MM.1S (cell line): ENCODE measurements at regions not wholly inside any gene's neighbourhood (a gene's known extent, or its start where the extent isn't known, plus 50 kb on each side); places are given as distances from the start of the nearest gene placed in this dataset.

ENCODE experiments used
- DNase-seq: peaks from one replicate; pipeline ENCODE4 v3.0.0-alpha.2; 2015
- H2AFZ ChIP-seq: fragments of 300-600 bp; sonication (generic); 2 replicates; pipeline ENCODE4 v1.6.0; 2016; ENCODE audit warnings: antibody characterized with exemption, low read length
- H3F3A ChIP-seq: fragments of 300-600 bp; sonication (generic); 2 replicates; pipeline ENCODE4 v1.6.1; 2016; ENCODE audit warnings: mild to moderate bottlenecking, antibody characterized with exemption, low read length, moderate library complexity, mixed read lengths; ENCODE audit not compliant: insufficient read depth
- H3K27ac ChIP-seq: fragments of 300-600 bp; sonication (generic); 2 replicates; pipeline ENCODE4 v1.5.1; 2016; ENCODE audit warnings: mild to moderate bottlenecking, low read length
- H3K27me3 ChIP-seq: fragments of 300-600 bp; sonication (generic); replicated peaks from 2 replicates; pipeline ENCODE4 v1.6.0; 2016; ENCODE audit warnings: low read length; ENCODE audit not compliant: insufficient read depth
- H3K36me3 ChIP-seq: fragments of 300-600 bp; sonication (generic); replicated peaks from 2 replicates; pipeline ENCODE4 v1.6.1; 2016; ENCODE audit warnings: mild to moderate bottlenecking, low read length, mixed read lengths; ENCODE audit not compliant: insufficient read depth
- H3K4me1 ChIP-seq: fragments of 300-600 bp; sonication (generic); 2 replicates; pipeline ENCODE4 v1.6.1; 2016; ENCODE audit warnings: low read length, mixed read lengths
- H3K4me2 ChIP-seq: fragments of 300-600 bp; sonication (generic); 2 replicates; pipeline ENCODE4 v1.6.0; 2016; ENCODE audit warnings: low read depth, low read length
- H3K4me3 ChIP-seq: fragments of 300-600 bp; sonication (generic); 2 replicates; pipeline ENCODE4 v1.5.1; 2016; ENCODE audit warnings: low read length, mixed read lengths
- H3K79me2 ChIP-seq: fragments of 300-600 bp; sonication (generic); 2 replicates; pipeline ENCODE4 v1.6.1; 2016; ENCODE audit warnings: mixed run types, low read length, mixed read lengths
- H3K9ac ChIP-seq: fragments of 300-600 bp; sonication (generic); 2 replicates; pipeline ENCODE4 v1.6.1; 2016; ENCODE audit warnings: low read length, mixed read lengths
- H3K9me2 ChIP-seq: fragments of 300-600 bp; sonication (generic); replicated peaks from 2 replicates; pipeline ENCODE4 v1.6.1; 2016; ENCODE audit warnings: mild to moderate bottlenecking, low read length, mixed read lengths; ENCODE audit not compliant: insufficient read depth
- H3K9me3 ChIP-seq: fragments of 300-600 bp; sonication (generic); replicated peaks from 2 replicates; pipeline ENCODE4 v1.6.1; 2016; ENCODE audit warnings: mild to moderate bottlenecking, low read length, mixed read lengths; ENCODE audit not compliant: insufficient read depth
- H4K20me1 ChIP-seq: fragments of 300-600 bp; sonication (generic); 2 replicates; pipeline ENCODE4 v1.6.1; 2016; ENCODE audit warnings: mild to moderate bottlenecking, low read length, moderate library complexity, mixed read lengths; ENCODE audit not compliant: insufficient read depth
- EZH2 ChIP-seq: fragments of 300-600 bp; sonication (generic); optimal IDR thresholded peaks from 2 replicates; pipeline ENCODE3; 2017; ENCODE audit warnings: low read depth, mild to moderate bottlenecking, antibody characterized with exemption, low read length, mixed read lengths
- EZH2phosphoT487 ChIP-seq: fragments of 300-600 bp; sonication (generic); IDR thresholded peaks from 2 replicates; pipeline ENCODE4 v1.6.1; 2018; ENCODE audit warnings: antibody characterized with exemption, low read length
- TF ChIP-seq, protein P1 (sequence below): fragments of 300-600 bp; sonication (generic); IDR thresholded peaks from 2 replicates; pipeline ENCODE4 v1.5.1; 2016; ENCODE audit warnings: antibody characterized with exemption, low read length, mixed read lengths

DNA sequence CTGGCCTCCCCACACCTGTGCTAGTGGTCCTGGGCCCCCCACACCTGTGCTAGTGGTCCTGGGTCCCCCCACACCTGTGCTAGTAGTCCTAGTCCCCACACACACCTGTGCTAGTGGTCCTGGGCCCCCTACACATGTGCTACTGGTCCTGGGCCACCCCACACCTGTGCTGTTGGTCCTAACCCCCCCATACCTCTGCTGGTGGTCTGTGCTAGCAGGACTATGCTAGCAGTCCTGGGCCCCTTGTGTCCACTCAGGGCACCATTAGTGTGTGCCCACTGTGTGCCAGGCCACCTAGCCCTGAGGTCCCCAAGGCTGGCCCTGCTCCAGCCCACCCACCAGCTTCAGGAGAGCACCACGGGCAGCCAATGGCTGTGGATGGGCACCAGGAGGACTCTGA is 558.2 kb upstream of the SALL3 start:
- Histone ChIP-seq H3K79me2 (no peaks in the 10 kb centered on the region), H3K9ac (no peak overlapping the region), H2AFZ (no peak overlapping the region), H3K4me3 (no peak overlapping the region), H3K9me3 (no peaks in the 10 kb centered on the region), H3K9me2 (no peaks in the 10 kb centered on the region), H3K36me3 (no peaks in the 10 kb centered on the region), H3K4me1 (no peaks in the 10 kb centered on the region), H3K27me3 (no peaks in the 10 kb centered on the region), H3K27ac (no peak overlapping the region), H4K20me1 (no peaks in the 10 kb centered on the region), H3K4me2 (no peak overlapping the region), H3F3A (no peaks in the 10 kb centered on the region)
- TF ChIP-seq, protein P1, sequence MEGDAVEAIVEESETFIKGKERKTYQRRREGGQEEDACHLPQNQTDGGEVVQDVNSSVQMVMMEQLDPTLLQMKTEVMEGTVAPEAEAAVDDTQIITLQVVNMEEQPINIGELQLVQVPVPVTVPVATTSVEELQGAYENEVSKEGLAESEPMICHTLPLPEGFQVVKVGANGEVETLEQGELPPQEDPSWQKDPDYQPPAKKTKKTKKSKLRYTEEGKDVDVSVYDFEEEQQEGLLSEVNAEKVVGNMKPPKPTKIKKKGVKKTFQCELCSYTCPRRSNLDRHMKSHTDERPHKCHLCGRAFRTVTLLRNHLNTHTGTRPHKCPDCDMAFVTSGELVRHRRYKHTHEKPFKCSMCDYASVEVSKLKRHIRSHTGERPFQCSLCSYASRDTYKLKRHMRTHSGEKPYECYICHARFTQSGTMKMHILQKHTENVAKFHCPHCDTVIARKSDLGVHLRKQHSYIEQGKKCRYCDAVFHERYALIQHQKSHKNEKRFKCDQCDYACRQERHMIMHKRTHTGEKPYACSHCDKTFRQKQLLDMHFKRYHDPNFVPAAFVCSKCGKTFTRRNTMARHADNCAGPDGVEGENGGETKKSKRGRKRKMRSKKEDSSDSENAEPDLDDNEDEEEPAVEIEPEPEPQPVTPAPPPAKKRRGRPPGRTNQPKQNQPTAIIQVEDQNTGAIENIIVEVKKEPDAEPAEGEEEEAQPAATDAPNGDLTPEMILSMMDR: no peak
- TF ChIP-seq EZH2 (no peak), EZH2phosphoT487 (no peak)
- no peak for DNase-seq

DNA sequence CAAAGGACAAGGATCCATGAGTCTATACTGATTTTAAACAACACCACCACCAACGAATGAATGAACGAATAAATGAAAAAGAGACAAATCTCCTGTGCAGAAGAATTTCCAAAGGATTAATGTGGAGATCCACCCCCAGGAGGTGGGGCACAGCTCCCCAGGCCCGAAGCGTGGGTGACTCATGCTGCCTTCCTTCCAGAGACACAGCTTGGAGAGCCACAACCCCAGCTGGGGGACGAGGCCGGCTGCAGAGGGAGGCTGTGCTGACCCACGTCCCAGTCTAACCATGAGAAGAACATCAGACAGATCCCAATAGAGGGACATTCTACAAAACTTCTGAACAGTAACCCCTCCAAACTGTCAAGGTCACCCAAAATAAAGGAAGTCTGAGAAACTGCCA is 557.3 kb upstream of the SALL3 start:
- Histone ChIP-seq H3K27me3 (no peaks in the 10 kb centered on the region), H3K9me2 (no peaks in the 10 kb centered on the region), H4K20me1 (no peaks in the 10 kb centered on the region), H3K27ac (no peak overlapping the region), H2AFZ (no peak overlapping the region), H3K9me3 (no peaks in the 10 kb centered on the region), H3K4me1 (no peaks in the 10 kb centered on the region), H3F3A (no peaks in the 10 kb centered on the region), H3K36me3 (no peaks in the 10 kb centered on the region), H3K9ac (no peak overlapping the region), H3K79me2 (no peaks in the 10 kb centered on the region), H3K4me3 (no peak overlapping the region), H3K4me2 (no peak overlapping the region)
- DNase-seq: no peak
- no peak for TF ChIP-seq EZH2phosphoT487
- TF ChIP-seq EZH2: no peak
- TF ChIP-seq, protein P1: no peak

DNA sequence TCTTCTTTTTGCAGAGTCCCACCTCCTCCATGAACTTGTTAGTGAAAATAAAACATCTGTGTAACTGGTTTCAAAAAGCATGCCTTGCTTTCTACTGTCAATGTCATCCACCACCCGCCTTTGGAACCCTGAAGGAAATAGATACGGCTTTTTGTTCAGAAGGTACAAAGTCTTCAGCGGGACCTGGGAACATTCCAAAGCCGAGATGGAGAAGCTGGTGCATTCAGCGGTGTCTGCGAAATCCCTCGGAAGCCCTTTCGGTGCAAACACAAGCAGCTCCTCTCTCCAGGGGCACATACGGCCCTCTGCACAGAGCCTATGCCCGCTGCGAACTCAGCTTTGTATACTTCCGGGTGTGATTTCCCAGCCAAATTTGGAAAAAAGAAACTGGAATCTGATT is 555.8 kb upstream of the SALL3 start:
- Histone ChIP-seq H3K27ac (no peak overlapping the region), H3K9me3 (no peaks in the 10 kb centered on the region), H3K79me2 (no peaks in the 10 kb centered on the region), H3K4me2 (no peak overlapping the region), H3F3A (no peaks in the 10 kb centered on the region), H3K27me3 (no peaks in the 10 kb centered on the region), H3K9ac (no peak overlapping the region), H3K36me3 (no peaks in the 10 kb centered on the region), H3K4me3 (no peak overlapping the region), H3K9me2 (no peaks in the 10 kb centered on the region), H3K4me1 (no peaks in the 10 kb centered on the region), H2AFZ (no peak overlapping the region), H4K20me1 (no peaks in the 10 kb centered on the region)
- TF ChIP-seq, protein P1: no peak
- TF ChIP-seq EZH2phosphoT487 (no peak), EZH2 (no peak)
- DNase-seq: no peak
